Gastroesophageal sphincter (tissue), 3 donors: ENCODE measurements at regions not wholly inside any gene's neighbourhood (a gene's known extent, or its start where the extent isn't known, plus 50 kb on each side); places are given as distances from the start of the nearest gene placed in this dataset.

Experiments
- POLR2A ChIP-seq, 2 donors: fragments of 450-650 bp; IDR thresholded peaks; one replicate each; pipeline ENCODE4 v1.6.1; 2017; ENCODE audit warnings: antibody characterized with exemption in 2 of 2, mild to moderate bottlenecking in 2 of 2, moderate library complexity in 1 of 2
- POLR2AphosphoS5 ChIP-seq: sonication (generic); formaldehyde crosslinking; IDR thresholded peaks from one replicate; pipeline ENCODE4 v1.6.1; 2017; ENCODE audit warnings: antibody characterized with exemption
- TF ChIP-seq, protein P1 (sequence below), 4 experiments: fragments of 200-600 bp in 2 of 4; fragments of 450-650 bp in 2 of 4; sonication (generic) in 1 of 4; IDR thresholded peaks; one replicate each; pipeline ENCODE4 v1.5.1; 2017 to 2019; ENCODE audit warnings: antibody characterized with exemption in 4 of 4, mild to moderate bottlenecking in 2 of 4, moderate library complexity in 2 of 4

GRCh38 chr1:14302025-14302424, 296.5 kb upstream of the KAZN start:
- TF ChIP-seq, protein P1, sequence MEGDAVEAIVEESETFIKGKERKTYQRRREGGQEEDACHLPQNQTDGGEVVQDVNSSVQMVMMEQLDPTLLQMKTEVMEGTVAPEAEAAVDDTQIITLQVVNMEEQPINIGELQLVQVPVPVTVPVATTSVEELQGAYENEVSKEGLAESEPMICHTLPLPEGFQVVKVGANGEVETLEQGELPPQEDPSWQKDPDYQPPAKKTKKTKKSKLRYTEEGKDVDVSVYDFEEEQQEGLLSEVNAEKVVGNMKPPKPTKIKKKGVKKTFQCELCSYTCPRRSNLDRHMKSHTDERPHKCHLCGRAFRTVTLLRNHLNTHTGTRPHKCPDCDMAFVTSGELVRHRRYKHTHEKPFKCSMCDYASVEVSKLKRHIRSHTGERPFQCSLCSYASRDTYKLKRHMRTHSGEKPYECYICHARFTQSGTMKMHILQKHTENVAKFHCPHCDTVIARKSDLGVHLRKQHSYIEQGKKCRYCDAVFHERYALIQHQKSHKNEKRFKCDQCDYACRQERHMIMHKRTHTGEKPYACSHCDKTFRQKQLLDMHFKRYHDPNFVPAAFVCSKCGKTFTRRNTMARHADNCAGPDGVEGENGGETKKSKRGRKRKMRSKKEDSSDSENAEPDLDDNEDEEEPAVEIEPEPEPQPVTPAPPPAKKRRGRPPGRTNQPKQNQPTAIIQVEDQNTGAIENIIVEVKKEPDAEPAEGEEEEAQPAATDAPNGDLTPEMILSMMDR (IDR thresholded peaks at IDR 0.05), result no peak
- no peak for TF ChIP-seq POLR2AphosphoS5
- no peak for TF ChIP-seq POLR2A (IDR thresholded peaks at IDR 0.05)
